ENCODE measurements at regions not wholly inside any gene's neighbourhood (a gene's known extent, or its start where the extent isn't known, plus 50 kb on each side); places are given as distances from the start of the nearest gene placed in this dataset.

DNA sequence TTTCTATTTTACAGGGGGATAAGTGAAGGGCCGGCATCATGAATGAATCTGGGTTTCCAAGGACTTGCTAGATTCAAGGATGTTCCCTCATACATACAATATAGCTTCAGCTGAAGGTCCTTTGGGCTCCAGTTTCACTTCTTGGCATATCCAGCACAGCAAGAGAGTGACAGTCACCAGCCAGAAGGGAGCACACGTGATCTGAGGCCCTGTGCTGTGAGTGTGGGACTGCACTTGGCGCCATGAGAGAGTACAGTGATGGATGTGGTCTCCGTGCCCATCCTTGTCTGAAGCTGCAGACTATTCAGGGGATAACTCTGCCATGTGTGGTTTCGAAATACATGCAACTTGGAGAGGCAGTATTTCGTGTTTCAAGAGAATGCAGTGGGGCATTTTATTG lies 159.7 kb upstream of the DSCAM start:
- Mint-ChIP-seq H3K36me3 (ENCODE audit: insufficient read depth in 2 of 2) (no peaks in the 10 kb centered on the region), H3K4me1 (ENCODE audit: low read depth) (no peaks in the 10 kb centered on the region), H3K4me3 (no peak overlapping the region), H3K27me3 (ENCODE audit: low read depth) (no peaks in the 10 kb centered on the region), H3K9me3 (peaks cover 0 to 3% of the 10 kb centered on the region in 2 donors), H3K27ac (no peak overlapping the region)
- no peak for DNase-seq
- ATAC-seq (replicated peaks in 1 of 2): no peak

DNA sequence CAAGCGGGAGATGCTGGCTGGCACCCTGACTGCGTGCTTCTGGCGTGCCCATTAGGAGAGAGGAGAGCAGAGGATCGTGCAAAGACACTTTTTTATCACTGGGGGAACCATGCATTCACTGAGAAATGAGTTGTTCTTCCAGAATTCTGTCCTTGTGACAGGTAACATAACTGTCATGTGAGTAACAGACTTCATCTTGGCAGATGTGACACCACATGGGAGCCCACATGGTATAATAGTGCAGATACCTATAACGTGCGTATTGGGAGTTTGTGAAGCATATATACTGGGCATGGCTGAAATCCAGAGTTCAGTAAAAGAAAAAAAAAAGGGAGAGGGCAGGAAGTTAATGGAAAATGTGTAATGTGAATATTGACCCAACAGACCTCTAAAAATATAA lies 159.6 kb upstream of the BACE2 start:
- no peaks in the 10 kb centered on the region for H3K36me3 Mint-ChIP-seq (ENCODE audit: insufficient read depth in 2 of 2)
- H3K27ac Mint-ChIP-seq: no peak overlapping the region
- H3K27me3 Mint-ChIP-seq (ENCODE audit: low read depth): no peaks in the 10 kb centered on the region
- peaks cover 0 to 3% of the 10 kb centered on the region in 2 donors for H3K9me3 Mint-ChIP-seq
- DNase-seq: no peak
- no peak for ATAC-seq (replicated peaks in 1 of 2)
- no peaks in the 10 kb centered on the region for H3K4me1 Mint-ChIP-seq (ENCODE audit: low read depth)
- H3K4me3 Mint-ChIP-seq: no peak overlapping the region

DNA sequence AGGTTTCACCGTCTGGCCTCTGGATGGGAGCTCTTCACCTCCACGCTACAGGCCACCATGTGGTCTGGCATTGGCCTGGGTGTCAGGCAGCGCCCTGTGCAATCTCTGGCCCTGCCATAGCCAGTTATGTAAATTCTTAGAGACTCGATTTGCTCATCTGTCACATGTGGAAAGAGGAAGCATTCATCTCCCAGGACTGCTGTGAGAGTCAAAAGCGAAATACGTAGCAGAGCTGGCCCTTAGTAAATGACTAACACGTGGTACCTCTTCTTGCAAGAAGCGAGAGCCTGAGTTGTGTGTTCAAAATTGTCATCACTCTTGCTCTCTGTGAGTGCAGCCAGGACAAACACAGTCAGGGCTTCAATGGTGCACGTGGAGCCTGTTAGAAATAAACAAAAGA lies 159.0 kb upstream of the BACE2 start:
- ATAC-seq (replicated peaks in 1 of 2) (no peak), DNase-seq (no peak)
- Mint-ChIP-seq H3K4me1 (ENCODE audit: low read depth) (no peaks in the 10 kb centered on the region), H3K4me3 (no peak overlapping the region), H3K27me3 (ENCODE audit: low read depth) (no peaks in the 10 kb centered on the region), H3K36me3 (ENCODE audit: insufficient read depth in 2 of 2) (no peaks in the 10 kb centered on the region), H3K9me3 (peaks cover 0 to 3% of the 10 kb centered on the region in 2 donors), H3K27ac (no peak overlapping the region)

DNA sequence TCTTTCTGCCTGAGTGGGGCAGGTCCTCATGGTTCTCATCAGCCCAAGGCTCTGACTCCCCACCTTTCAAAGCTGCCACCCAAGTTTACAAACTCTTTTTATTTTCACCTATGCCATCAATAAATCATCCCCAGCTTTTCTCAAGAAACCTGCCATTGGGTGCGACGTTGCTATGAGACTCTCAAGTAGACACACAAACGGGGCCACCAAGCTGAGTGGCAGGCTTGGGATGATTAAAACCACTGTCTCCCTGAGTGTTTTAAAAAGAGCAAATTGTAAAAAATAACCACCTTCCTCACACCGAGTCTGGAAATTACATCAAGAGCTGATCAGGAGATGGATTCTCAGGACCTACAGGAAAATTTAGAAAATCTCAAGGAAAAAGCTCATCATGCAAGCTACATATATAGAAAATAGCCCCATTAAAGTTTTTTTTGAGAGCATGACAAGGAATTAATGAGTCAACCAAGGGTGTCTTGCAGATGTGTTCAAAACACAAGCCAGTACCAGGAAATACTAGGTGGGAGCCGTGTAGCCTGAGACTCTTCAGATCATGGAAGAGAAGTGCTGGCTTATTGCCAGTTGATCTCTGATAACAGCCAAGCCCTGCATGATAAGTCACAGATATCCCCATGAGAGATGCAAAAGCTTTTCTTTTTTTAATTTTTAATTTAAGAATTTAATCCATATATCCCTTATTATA lies 158.4 kb upstream of the BACE2 start:
- H3K9me3 Mint-ChIP-seq: peaks cover 0 to 3% of the 10 kb centered on the region in 2 donors
- H3K27me3 Mint-ChIP-seq (ENCODE audit: low read depth): no peaks in the 10 kb centered on the region
- H3K36me3 Mint-ChIP-seq (ENCODE audit: insufficient read depth in 2 of 2): no peaks in the 10 kb centered on the region
- no peak for DNase-seq
- no peak overlapping the region for H3K27ac Mint-ChIP-seq
- no peak overlapping the region for H3K4me3 Mint-ChIP-seq
- no peaks in the 10 kb centered on the region for H3K4me1 Mint-ChIP-seq (ENCODE audit: low read depth)
- ATAC-seq (replicated peaks in 1 of 2): no peak

DNA sequence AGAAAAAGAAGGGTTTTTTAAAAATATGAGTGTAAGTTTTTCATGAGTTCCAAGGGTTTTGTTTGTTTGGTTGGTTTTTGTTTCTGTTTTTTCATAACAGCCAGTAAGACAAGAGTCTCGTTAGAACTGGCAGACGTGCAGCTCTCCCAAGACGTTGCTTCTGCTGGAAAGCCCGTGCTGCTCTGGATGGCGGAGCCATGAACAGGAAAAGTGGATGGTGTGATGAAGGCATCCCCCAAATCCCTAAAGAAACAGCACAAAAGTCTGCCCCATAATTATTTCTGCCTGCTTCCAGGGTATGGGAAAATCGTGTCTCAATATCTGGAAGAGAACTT lies 157.9 kb upstream of the BACE2 start:
- Mint-ChIP-seq H3K4me3 (no peak overlapping the region), H3K27me3 (ENCODE audit: low read depth) (no peaks in the 10 kb centered on the region), H3K36me3 (ENCODE audit: insufficient read depth in 2 of 2) (no peaks in the 10 kb centered on the region), H3K27ac (no peak overlapping the region), H3K9me3 (peaks cover 0 to 3% of the 10 kb centered on the region in 2 donors), H3K4me1 (ENCODE audit: low read depth) (no peaks in the 10 kb centered on the region)
- ATAC-seq (replicated peaks in 1 of 2) (no peak), DNase-seq (no peak)

DNA sequence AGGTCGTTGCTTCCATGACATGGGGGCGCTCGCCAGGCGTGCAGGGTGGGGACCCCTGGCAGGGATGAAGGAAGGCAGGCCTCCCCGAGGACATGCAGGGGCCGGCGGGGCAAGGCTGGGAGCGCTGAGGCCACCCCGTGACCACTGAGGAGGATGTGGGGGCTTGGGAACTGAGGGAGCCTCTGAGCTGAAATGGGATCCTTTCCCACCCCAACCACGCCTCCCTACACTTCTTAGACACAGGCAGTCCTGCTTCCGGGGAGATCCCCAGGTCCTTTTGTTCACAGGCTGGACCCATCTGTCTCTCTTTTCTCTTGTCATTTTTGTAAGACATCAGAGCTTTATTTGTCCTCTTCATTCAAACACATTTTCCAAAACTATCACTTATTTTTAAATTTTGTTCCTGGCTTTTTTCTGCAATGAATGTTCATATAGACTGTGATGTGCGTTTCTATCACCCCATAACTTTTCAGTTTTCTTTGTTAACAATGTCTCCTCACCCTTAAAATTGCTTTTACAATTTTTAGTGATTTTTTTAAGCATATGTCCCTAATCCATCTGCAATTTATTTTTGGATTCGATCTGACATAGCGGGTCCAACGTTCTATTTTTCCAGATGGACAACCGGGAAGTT lies 156.7 kb upstream of the BACE2 start:
- Mint-ChIP-seq H3K27me3 (ENCODE audit: low read depth) (no peaks in the 10 kb centered on the region), H3K36me3 (ENCODE audit: insufficient read depth in 2 of 2) (no peaks in the 10 kb centered on the region), H3K4me1 (ENCODE audit: low read depth) (no peaks in the 10 kb centered on the region), H3K4me3 (no peak overlapping the region), H3K9me3 (peaks cover 0 to 3% of the 10 kb centered on the region in 2 donors), H3K27ac (no peak overlapping the region)
- DNase-seq: no peak
- ATAC-seq (replicated peaks in 1 of 2): no peak

DNA sequence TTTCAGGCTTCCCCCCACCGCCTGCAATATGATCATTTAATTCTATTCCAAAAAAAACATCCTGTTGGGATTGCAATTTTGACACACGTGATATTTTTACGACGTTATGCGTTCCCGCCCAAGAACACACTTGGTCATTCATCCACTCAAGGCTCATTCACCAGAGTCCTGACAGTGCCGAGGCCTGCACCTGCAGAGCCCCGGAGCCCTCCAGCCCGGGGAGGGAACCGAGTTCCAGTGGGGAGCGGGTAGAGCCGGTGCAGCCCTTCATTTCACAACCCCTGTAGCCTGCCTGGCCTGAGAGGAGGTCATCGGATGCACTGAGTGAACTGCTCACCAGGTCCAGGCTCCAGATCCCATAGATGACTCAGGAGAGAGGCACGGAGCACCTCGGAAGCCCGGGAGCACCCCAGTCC lies 156.0 kb upstream of the BACE2 start:
- Mint-ChIP-seq H3K4me3 (no peak overlapping the region), H3K4me1 (ENCODE audit: low read depth) (no peaks in the 10 kb centered on the region), H3K27ac (no peak overlapping the region), H3K27me3 (ENCODE audit: low read depth) (no peaks in the 10 kb centered on the region), H3K9me3 (peaks cover 0 to 3% of the 10 kb centered on the region in 2 donors), H3K36me3 (ENCODE audit: insufficient read depth in 2 of 2) (no peaks in the 10 kb centered on the region)
- ATAC-seq (replicated peaks in 1 of 2) (no peak), DNase-seq (no peak)

DNA sequence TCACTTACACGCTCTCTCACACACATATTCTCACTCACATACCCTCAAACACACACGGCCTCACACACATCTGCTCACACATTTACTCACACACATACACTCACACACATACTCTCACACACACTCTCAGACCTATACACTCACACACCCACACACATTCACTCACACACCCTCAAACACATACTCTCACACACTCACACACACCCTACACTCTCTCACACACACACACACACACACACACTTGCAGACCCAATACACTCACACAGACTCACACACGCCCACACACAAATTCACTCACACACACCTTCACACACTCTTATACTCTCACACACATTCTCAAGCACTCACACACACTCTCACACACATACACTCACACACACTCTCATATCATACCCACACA lies 155.5 kb upstream of the BACE2 start:
- DNase-seq: no peak
- Mint-ChIP-seq H3K9me3 (peaks cover 0 to 3% of the 10 kb centered on the region in 2 donors), H3K27ac (no peak overlapping the region), H3K36me3 (ENCODE audit: insufficient read depth in 2 of 2) (no peaks in the 10 kb centered on the region), H3K27me3 (ENCODE audit: low read depth) (no peaks in the 10 kb centered on the region), H3K4me1 (ENCODE audit: low read depth) (no peaks in the 10 kb centered on the region), H3K4me3 (no peak overlapping the region)
- no peak for ATAC-seq (replicated peaks in 1 of 2)

DNA sequence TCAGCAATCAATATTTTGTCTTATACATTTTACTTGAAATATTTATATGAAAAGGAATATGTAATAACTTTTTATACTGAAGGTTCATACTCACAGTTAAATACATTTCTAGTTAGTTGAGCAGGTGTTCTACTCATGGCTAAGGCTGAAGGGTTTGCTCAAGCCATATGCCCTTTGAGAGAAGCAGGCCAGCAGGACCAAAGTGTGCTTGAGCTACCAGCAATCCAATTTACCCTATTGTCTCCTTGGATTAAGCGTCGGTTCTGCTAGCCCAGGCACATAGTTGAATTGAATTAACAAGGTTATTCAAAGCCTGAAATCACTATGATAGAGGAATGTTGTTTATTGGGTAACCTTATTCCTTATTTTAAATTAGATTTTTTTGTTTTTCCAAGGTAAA lies 151.5 kb upstream of the BACE2 start:
- H3K27ac Mint-ChIP-seq: no peak overlapping the region

DNA sequence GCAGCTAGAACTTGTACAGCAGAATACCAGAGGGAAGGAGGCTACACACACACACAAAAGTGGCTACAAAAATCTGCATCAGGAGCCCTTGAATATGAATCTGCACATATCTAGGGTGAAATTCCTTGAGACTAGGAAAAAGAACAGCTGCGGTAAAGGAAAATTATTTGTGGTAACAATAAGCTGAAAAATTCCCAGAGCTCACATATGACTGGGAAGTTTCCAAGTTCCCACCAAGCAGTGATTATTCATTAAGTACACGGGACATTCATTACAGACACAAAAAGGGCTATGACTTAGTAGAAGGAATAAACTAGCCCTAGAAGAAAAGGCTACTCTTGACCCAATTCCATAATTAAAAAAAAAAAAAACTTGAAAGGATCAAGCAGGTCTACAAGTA lies 149.5 kb upstream of the BACE2 start:
- H3K27ac Mint-ChIP-seq: no peak overlapping the region

More for the DNA sequence above, 151.5 kb upstream of the BACE2 start:
- no peak for DNase-seq
- Mint-ChIP-seq H3K27me3 (ENCODE audit: low read depth) (no peaks in the 10 kb centered on the region), H3K36me3 (ENCODE audit: insufficient read depth in 2 of 2) (no peaks in the 10 kb centered on the region), H3K4me1 (ENCODE audit: low read depth) (no peaks in the 10 kb centered on the region), H3K4me3 (no peak overlapping the region), H3K9me3 (no peaks in the 10 kb centered on the region)
- ATAC-seq (replicated peaks in 1 of 2): no peak

DNA sequence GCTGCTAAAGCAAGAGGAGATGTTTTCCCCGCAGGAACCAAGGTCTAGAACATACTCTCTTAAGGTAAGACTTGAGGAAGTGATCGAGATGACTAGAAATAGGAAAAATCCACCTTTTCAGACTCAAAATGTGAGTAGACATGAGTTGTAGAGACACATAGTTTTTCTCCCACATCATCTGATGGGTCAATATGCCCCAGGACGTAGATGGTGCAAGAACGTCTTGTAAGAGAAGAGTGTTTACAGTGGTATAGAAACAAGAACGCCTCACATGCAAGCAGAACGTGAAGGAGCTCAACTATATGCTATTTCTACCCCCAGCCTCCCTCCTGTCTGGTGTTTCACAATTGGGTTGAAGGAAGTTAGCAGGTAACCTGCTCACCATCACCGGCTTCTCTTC lies 144.0 kb upstream of the BACE2 start:
- Mint-ChIP-seq H3K4me1 (ENCODE audit: low read depth) (no peaks in the 10 kb centered on the region), H3K4me3 (no peak overlapping the region), H3K36me3 (ENCODE audit: insufficient read depth in 2 of 2) (peaks cover 0 to 2% of the 10 kb centered on the region in 2 donors), H3K27me3 (ENCODE audit: low read depth) (peaks cover 9% of the 10 kb centered on the region), H3K9me3 (peaks cover 4 to 5% of the 10 kb centered on the region in 2 donors), H3K27ac (no peak overlapping the region)
- ATAC-seq (replicated peaks in 1 of 2) (no peak), DNase-seq (no peak)

More for the DNA sequence above, 149.5 kb upstream of the BACE2 start:
- Mint-ChIP-seq H3K27me3 (ENCODE audit: low read depth) (no peaks in the 10 kb centered on the region), H3K4me1 (ENCODE audit: low read depth) (no peaks in the 10 kb centered on the region), H3K36me3 (ENCODE audit: insufficient read depth in 2 of 2) (no peaks in the 10 kb centered on the region), H3K4me3 (no peak overlapping the region), H3K9me3 (peaks cover 0 to 2% of the 10 kb centered on the region in 2 donors)
- no peak for DNase-seq
- no peak for ATAC-seq (replicated peaks in 1 of 2)

DNA sequence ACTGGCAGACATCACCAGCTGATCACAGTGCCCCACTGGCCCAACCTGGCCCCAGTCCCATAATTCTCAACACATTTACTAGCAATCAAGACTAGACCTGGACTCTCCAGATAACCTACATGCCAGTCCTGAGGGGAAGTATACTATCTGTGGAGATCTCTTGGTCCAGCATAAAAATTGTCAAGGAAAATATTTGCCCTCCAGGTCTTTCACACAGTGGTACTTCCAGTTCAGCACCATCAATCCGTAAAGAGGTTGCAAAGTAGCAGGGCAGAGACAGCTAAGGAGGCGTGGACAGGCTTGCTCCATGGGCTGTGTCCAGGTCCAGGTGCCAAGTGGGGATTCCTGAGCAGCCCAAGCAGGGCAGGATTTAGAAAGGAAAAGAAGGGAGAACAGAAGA lies 143.6 kb upstream of the BACE2 start:
- Mint-ChIP-seq H3K9me3 (peaks cover 4 to 5% of the 10 kb centered on the region in 2 donors), H3K36me3 (ENCODE audit: insufficient read depth in 2 of 2) (peaks cover 0 to 2% of the 10 kb centered on the region in 2 donors), H3K4me1 (ENCODE audit: low read depth) (no peaks in the 10 kb centered on the region), H3K27ac (no peak overlapping the region), H3K4me3 (no peak overlapping the region), H3K27me3 (ENCODE audit: low read depth) (peaks cover 9% of the 10 kb centered on the region)
- ATAC-seq (replicated peaks in 1 of 2) (no peak), DNase-seq (no peak)

DNA sequence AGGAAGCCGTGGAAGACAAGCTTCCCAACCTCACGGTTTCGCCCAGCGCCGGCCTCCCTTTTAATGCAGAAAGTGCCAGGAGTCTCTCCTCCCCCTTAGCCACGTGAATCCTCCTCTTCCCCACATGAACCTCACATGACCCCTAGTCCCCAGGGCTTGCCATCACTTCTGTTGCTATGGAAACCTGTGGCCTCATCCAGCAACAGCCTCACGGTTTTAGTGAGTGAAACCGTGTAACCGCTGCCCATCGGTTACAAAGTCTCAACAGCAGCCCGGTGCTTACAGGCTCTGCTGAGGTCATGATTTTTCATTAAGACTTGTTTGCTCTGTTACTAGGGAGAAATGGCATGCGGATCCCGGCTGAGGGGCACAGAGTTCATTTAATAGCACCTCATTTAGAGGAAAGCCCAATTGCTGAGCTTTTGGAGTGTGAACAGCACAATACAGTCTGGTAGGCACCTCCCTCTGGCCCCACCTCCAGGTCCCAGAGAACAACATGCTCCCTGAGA lies 143.2 kb upstream of the BACE2 start:
- H3K36me3 Mint-ChIP-seq (ENCODE audit: insufficient read depth in 2 of 2): peaks cover 0 to 2% of the 10 kb centered on the region in 2 donors
- peaks cover 4 to 5% of the 10 kb centered on the region in 2 donors for H3K9me3 Mint-ChIP-seq
- no peak for ATAC-seq (replicated peaks in 1 of 2)
- H3K4me3 Mint-ChIP-seq: no peak overlapping the region
- no peak overlapping the region for H3K27ac Mint-ChIP-seq
- no peak for DNase-seq
- no peaks in the 10 kb centered on the region for H3K4me1 Mint-ChIP-seq (ENCODE audit: low read depth)
- H3K27me3 Mint-ChIP-seq (ENCODE audit: low read depth): peaks cover 9% of the 10 kb centered on the region

DNA sequence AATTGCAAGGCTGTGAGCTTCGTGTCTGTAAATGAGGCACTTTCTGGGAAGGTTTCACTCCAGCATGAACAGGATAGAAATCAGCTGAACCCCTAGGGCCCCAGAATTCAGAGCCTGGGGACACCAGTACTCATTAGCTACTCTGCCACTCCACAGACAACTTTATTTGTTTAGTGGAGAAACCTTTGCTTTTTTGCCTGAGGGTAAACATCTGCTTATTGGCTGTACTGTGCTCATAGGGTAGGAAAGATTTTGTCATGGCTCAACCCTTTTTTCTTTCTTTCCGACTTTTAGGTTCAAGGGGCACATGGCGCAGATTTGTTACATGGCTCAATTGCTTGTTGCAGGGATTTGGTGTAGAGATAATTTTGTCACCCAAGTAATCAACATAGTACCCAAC lies 138.4 kb upstream of the BACE2 start:
- ATAC-seq (replicated peaks in 1 of 2): no peak
- Mint-ChIP-seq H3K27me3 (ENCODE audit: low read depth) (peaks cover 18% of the 10 kb centered on the region), H3K9me3 (peaks cover 2 to 5% of the 10 kb centered on the region in 2 donors), H3K36me3 (ENCODE audit: insufficient read depth in 2 of 2) (peaks cover 0 to 2% of the 10 kb centered on the region in 2 donors), H3K4me3 (no peak overlapping the region), H3K27ac (no peak overlapping the region), H3K4me1 (ENCODE audit: low read depth) (no peaks in the 10 kb centered on the region)
- DNase-seq: no peak
